HEK293T (cell line): ENCODE measurements at regions not wholly inside any gene's neighbourhood (a gene's known extent, or its start where the extent isn't known, plus 50 kb on each side); places are given as distances from the start of the nearest gene placed in this dataset.

ENCODE experiments used
- ARNT ChIP-seq: fragments of 450-650 bp; IDR thresholded peaks from 2 replicates; pipeline ENCODE4 v1.6.1; 2017; ENCODE audit warnings: mild to moderate bottlenecking
- BHLHE40 ChIP-seq: fragments of 450-650 bp; IDR thresholded peaks from 2 replicates; pipeline ENCODE4 v1.6.1; 2016; ENCODE audit warnings: mild to moderate bottlenecking, moderate library complexity, borderline replicate concordance
- FOXA1 ChIP-seq: fragments of 450-650 bp; IDR thresholded peaks from 2 replicates; pipeline ENCODE4 v1.6.1; 2016; ENCODE audit warnings: mild to moderate bottlenecking
- FOXK2 ChIP-seq: fragments of 450-650 bp; IDR thresholded peaks from 2 replicates; pipeline ENCODE4 v1.6.1; 2016; ENCODE audit warnings: mild to moderate bottlenecking
- FOXM1 ChIP-seq: fragments of 450-650 bp; IDR thresholded peaks from 2 replicates; pipeline ENCODE4 v1.6.1; 2017; ENCODE audit warnings: mild to moderate bottlenecking, borderline replicate concordance
- HDGF ChIP-seq: fragments of 450-650 bp; IDR thresholded peaks from 2 replicates; pipeline ENCODE4 v1.6.1; 2017; ENCODE audit warnings: antibody characterized with exemption, borderline replicate concordance
- L3MBTL2 ChIP-seq: fragments of 450-650 bp; conservative IDR thresholded peaks from 2 replicates; pipeline ENCODE4 v1.6.1; 2016; ENCODE audit warnings: mild to moderate bottlenecking
- LEF1 ChIP-seq: fragments of 450-650 bp; IDR thresholded peaks from 2 replicates; pipeline ENCODE4 v1.6.1; 2017; ENCODE audit warnings: mild to moderate bottlenecking, borderline replicate concordance
- NFRKB ChIP-seq: fragments of 450-650 bp; IDR thresholded peaks from 2 replicates; pipeline ENCODE4 v1.6.1; 2016; ENCODE audit warnings: mild to moderate bottlenecking, moderate library complexity
- PKNOX1 ChIP-seq: fragments of 450-650 bp; IDR thresholded peaks from 2 replicates; pipeline ENCODE4 v1.6.1; 2016
- SP1 ChIP-seq: fragments of 450-650 bp; IDR thresholded peaks from 2 replicates; pipeline ENCODE4 v1.6.1; 2017
- SUZ12 ChIP-seq: fragments of 450-650 bp; IDR thresholded peaks from 2 replicates; pipeline ENCODE4 v1.6.1; 2016; ENCODE audit warnings: mild to moderate bottlenecking
- TARDBP ChIP-seq: fragments of 450-650 bp; IDR thresholded peaks from 2 replicates; pipeline ENCODE4 v1.6.1; 2016

- no peak for TF ChIP-seq LEF1
- no peak for TF ChIP-seq L3MBTL2
- no peak for TF ChIP-seq SUZ12
- no peak for TF ChIP-seq HDGF
- no peak for TF ChIP-seq FOXA1
- TF ChIP-seq NFRKB: no peak
- no peak for TF ChIP-seq FOXM1
- no peak for TF ChIP-seq SP1
- TF ChIP-seq TARDBP: no peak
- TF ChIP-seq BHLHE40: no peak
- no peak for TF ChIP-seq ARNT
- no peak for TF ChIP-seq PKNOX1
- no peak for TF ChIP-seq FOXK2
These were observed 561.3 kb upstream of the LCORL start for GRCh38 chr4:18582841-18583240.
